Breast epithelium (tissue), 3 donors: ENCODE measurements at regions not wholly inside any gene's neighbourhood (a gene's known extent, or its start where the extent isn't known, plus 50 kb on each side); places are given as distances from the start of the nearest gene placed in this dataset.

Experiments
- POLR2A ChIP-seq: fragments of 450-650 bp; IDR thresholded peaks from one replicate; pipeline ENCODE4 v1.6.1; 2016; ENCODE audit warnings: antibody characterized with exemption, mild to moderate bottlenecking, moderate library complexity
- TF ChIP-seq, protein P1 (sequence below), 3 donors: fragments of 450-650 bp; IDR thresholded peaks; one replicate each; pipeline ENCODE4 v1.5.1; 2016 to 2017; ENCODE audit warnings: antibody characterized with exemption in 3 of 3, mild to moderate bottlenecking in 3 of 3, moderate library complexity in 3 of 3

DNA sequence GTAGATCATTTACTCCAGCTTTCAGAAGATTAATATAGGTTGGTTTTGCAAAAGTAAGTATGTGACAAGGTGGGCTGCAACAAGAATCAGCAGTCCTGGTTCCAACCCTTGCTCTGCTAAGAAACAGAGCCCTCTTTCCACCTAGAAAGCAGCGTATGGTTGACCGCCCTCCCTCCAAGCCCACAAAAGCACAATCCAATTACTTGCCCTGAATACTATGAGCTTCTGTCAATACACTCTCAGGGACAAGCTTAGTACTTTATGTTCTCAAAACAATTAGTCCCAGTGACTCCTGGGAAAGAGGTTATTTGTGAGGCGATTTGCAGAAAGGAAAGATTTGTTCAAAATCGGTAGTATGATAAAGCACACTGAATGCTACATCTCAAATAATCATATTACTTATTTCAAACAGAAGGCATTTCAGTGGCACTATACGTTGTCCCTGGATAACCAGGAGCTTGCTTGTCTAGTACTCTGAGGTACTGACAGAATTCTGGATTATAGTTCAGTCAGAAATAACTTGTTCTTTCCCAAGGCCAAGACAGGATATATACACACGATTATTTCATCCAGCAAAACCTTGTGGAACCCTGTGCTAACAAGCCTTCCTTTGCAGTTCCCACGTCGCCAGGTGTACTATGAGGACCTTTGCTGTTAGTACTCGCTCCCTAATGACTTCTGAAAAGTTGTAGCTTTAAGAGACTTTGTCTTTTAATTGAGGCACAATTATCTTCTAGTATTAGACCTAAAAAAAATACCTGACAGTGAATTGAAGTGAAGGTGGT, 96.9 kb upstream of the ADTRP start:
- TF ChIP-seq POLR2A, result no peak
- TF ChIP-seq, protein P1, sequence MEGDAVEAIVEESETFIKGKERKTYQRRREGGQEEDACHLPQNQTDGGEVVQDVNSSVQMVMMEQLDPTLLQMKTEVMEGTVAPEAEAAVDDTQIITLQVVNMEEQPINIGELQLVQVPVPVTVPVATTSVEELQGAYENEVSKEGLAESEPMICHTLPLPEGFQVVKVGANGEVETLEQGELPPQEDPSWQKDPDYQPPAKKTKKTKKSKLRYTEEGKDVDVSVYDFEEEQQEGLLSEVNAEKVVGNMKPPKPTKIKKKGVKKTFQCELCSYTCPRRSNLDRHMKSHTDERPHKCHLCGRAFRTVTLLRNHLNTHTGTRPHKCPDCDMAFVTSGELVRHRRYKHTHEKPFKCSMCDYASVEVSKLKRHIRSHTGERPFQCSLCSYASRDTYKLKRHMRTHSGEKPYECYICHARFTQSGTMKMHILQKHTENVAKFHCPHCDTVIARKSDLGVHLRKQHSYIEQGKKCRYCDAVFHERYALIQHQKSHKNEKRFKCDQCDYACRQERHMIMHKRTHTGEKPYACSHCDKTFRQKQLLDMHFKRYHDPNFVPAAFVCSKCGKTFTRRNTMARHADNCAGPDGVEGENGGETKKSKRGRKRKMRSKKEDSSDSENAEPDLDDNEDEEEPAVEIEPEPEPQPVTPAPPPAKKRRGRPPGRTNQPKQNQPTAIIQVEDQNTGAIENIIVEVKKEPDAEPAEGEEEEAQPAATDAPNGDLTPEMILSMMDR (IDR thresholded peaks at IDR 0.05), result no peak
